BE2C (cell line): ENCODE measurements at regions not wholly inside any gene's neighbourhood (a gene's known extent, or its start where the extent isn't known, plus 50 kb on each side); places are given as distances from the start of the nearest gene placed in this dataset.

Experiments
- DNase-seq: peaks from one replicate; pipeline ENCODE4 v3.0.0-alpha.2; 2020
- H3K27me3 ChIP-seq: fragments of 250-450 bp; sonication (Bioruptor Pico); 2 replicates; pipeline ENCODE4 v1.5.1; 2020; ENCODE audit warnings: mild to moderate bottlenecking
- H3K36me3 ChIP-seq: fragments of 250-450 bp; sonication (Bioruptor Pico); 2 replicates; pipeline ENCODE4 v1.5.1; 2020; ENCODE audit warnings: mild to moderate bottlenecking
- H3K4me1 ChIP-seq: fragments of 250-450 bp; sonication (Bioruptor Pico); 2 replicates; pipeline ENCODE4 v1.5.1; 2020
- H3K4me3 ChIP-seq: 2 replicates; pipeline ENCODE4 v1.5.1; 2011; ENCODE audit warnings: low read depth, low read length
- H3K9me3 ChIP-seq: fragments of 250-450 bp; sonication (Bioruptor Pico); 2 replicates; pipeline ENCODE4 v1.5.1; 2020
- CTCF ChIP-seq: IDR thresholded peaks from 2 replicates; pipeline ENCODE4 v1.5.1; 2012; ENCODE audit warnings: mild to moderate bottlenecking, low read depth, low read length

- DNase-seq: no peak
- Histone ChIP-seq H3K36me3 (no peaks in the 10 kb centered on the region), H3K4me3 (no peak overlapping the region), H3K4me1 (no peaks in the 10 kb centered on the region), H3K27me3 (no peaks in the 10 kb centered on the region), H3K9me3 (no peaks in the 10 kb centered on the region)
- TF ChIP-seq CTCF: no peak
Observed at GRCh38 chr5:88941581-88941980, 58.6 kb upstream of the MEF2C start.

GRCh38 chr5:88940713-88941112, 57.7 kb upstream of the MEF2C start:
- no peak for DNase-seq
- Histone ChIP-seq H3K36me3 (no peaks in the 10 kb centered on the region), H3K4me3 (no peak overlapping the region), H3K4me1 (no peaks in the 10 kb centered on the region), H3K27me3 (no peaks in the 10 kb centered on the region), H3K9me3 (no peaks in the 10 kb centered on the region)
- TF ChIP-seq CTCF: no peak

- Histone ChIP-seq H3K36me3 (no peaks in the 10 kb centered on the region), H3K27me3 (no peaks in the 10 kb centered on the region), H3K9me3 (no peaks in the 10 kb centered on the region), H3K4me3 (no peak overlapping the region), H3K4me1 (no peaks in the 10 kb centered on the region)
- TF ChIP-seq CTCF: no peak
- DNase-seq: no peak
Observed at GRCh38 chr5:88939300-88939699, 56.3 kb upstream of the MEF2C start.

GRCh38 chr5:88938488-88938887, 55.5 kb upstream of the MEF2C start:
- Histone ChIP-seq H3K27me3 (no peaks in the 10 kb centered on the region), H3K4me1 (no peaks in the 10 kb centered on the region), H3K36me3 (no peaks in the 10 kb centered on the region), H3K9me3 (no peaks in the 10 kb centered on the region), H3K4me3 (no peak overlapping the region)
- DNase-seq: no peak
- no peak for TF ChIP-seq CTCF

GRCh38 chr5:88937406-88937805, 54.4 kb upstream of the MEF2C start:
- DNase-seq: no peak
- H3K27me3 ChIP-seq: no peaks in the 10 kb centered on the region
- H3K4me1 ChIP-seq: no peaks in the 10 kb centered on the region
- no peaks in the 10 kb centered on the region for H3K36me3 ChIP-seq
- no peak for TF ChIP-seq CTCF
- no peak overlapping the region for H3K4me3 ChIP-seq
- no peaks in the 10 kb centered on the region for H3K9me3 ChIP-seq

GRCh38 chr5:88934439-88934838, 51.5 kb upstream of the MEF2C start:
- no peaks in the 10 kb centered on the region for H3K27me3 ChIP-seq
- no peaks in the 10 kb centered on the region for H3K36me3 ChIP-seq
- no peak for DNase-seq
- no peaks in the 10 kb centered on the region for H3K9me3 ChIP-seq
- no peaks in the 10 kb centered on the region for H3K4me1 ChIP-seq
- H3K4me3 ChIP-seq: no peak overlapping the region
- no peak for TF ChIP-seq CTCF
